Epithelial cell of esophagus (primary cell): ENCODE measurements at regions not wholly inside any gene's neighbourhood (a gene's known extent, or its start where the extent isn't known, plus 50 kb on each side); places are given as distances from the start of the nearest gene placed in this dataset.

Experiments used
- DNase-seq: peaks from one replicate; pipeline ENCODE4 v3.0.0; 2010; ENCODE audit warnings: low read depth
- H3K4me3 ChIP-seq: 2 replicates; pipeline ENCODE4 v1.5.1; 2011; ENCODE audit warnings: mild to moderate bottlenecking, low read length, control low read depth
- CTCF ChIP-seq: IDR thresholded peaks from 2 replicates; pipeline ENCODE4 v1.5.1; 2011; ENCODE audit warnings: low read depth, mild to moderate bottlenecking, low read length, control low read depth, inconsistent platforms; ENCODE audit not compliant: insufficient read depth; ENCODE audit errors: missing control alignments

GRCh38 chr12:85523197-85523596 is 243.2 kb downstream of the ALX1 start:
- TF ChIP-seq CTCF, result no peak
- H3K4me3 ChIP-seq, result no peak overlapping the region
- DNase-seq, result peak; percentile 27

GRCh38 chr12:85527192-85527591 is 247.2 kb downstream of the ALX1 start:
- no peak for TF ChIP-seq CTCF
- DNase-seq, result no peak
- no peak overlapping the region for H3K4me3 ChIP-seq

- TF ChIP-seq CTCF, result no peak
- no peak for DNase-seq
- no peak overlapping the region for H3K4me3 ChIP-seq
Observed at GRCh38 chr12:85529896-85530295, 249.9 kb downstream of the ALX1 start.

- no peak for DNase-seq
- no peak for TF ChIP-seq CTCF
- H3K4me3 ChIP-seq, result no peak overlapping the region
Observed at GRCh38 chr12:85530456-85530855, 250.4 kb downstream of the ALX1 start.

GRCh38 chr12:85531341-85531740 is 251.3 kb downstream of the ALX1 start:
- no peak overlapping the region for H3K4me3 ChIP-seq
- no peak for TF ChIP-seq CTCF
- no peak for DNase-seq

GRCh38 chr12:85549640-85550039 is 269.6 kb downstream of the ALX1 start:
- no peak for DNase-seq
- no peak overlapping the region for H3K4me3 ChIP-seq
- TF ChIP-seq CTCF, result no peak

- DNase-seq, result no peak
- no peak for TF ChIP-seq CTCF
- no peak overlapping the region for H3K4me3 ChIP-seq
Observed at GRCh38 chr12:85550924-85551323, 270.9 kb downstream of the ALX1 start.
